ENCODE measurements at regions not wholly inside any gene's neighbourhood (a gene's known extent, or its start where the extent isn't known, plus 50 kb on each side); places are given as distances from the start of the nearest gene placed in this dataset.

DNA sequence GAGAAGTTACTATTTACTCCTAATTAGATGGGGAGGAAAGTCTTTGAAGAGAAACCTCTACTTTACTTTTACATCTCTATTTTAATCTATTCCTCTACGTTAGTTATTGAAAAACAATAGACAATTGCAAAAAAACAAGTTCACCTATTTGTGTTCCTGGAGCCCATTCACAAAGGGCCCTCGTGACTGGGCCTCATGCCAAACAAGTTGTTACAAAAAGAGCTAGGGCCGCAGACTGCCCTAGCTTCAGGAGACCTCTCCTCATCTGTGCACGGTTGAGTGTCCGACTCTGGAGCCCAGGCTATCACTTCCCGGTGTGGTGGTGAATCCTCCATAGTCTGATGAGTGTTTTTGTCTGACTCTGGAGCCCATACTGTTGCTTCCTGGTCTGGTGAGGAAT lies 190.9 kb downstream of the ZNF486 start:
- TF ChIP-seq, protein P1, sequence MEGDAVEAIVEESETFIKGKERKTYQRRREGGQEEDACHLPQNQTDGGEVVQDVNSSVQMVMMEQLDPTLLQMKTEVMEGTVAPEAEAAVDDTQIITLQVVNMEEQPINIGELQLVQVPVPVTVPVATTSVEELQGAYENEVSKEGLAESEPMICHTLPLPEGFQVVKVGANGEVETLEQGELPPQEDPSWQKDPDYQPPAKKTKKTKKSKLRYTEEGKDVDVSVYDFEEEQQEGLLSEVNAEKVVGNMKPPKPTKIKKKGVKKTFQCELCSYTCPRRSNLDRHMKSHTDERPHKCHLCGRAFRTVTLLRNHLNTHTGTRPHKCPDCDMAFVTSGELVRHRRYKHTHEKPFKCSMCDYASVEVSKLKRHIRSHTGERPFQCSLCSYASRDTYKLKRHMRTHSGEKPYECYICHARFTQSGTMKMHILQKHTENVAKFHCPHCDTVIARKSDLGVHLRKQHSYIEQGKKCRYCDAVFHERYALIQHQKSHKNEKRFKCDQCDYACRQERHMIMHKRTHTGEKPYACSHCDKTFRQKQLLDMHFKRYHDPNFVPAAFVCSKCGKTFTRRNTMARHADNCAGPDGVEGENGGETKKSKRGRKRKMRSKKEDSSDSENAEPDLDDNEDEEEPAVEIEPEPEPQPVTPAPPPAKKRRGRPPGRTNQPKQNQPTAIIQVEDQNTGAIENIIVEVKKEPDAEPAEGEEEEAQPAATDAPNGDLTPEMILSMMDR (IDR thresholded peaks at IDR 0.05): no peak
- TF ChIP-seq EP300 (IDR thresholded peaks at IDR 0.05; ENCODE audit: low read depth): no peak

Measured in transverse colon (tissue), 3 donors.